Osteoblast (primary cell): ENCODE measurements at regions not wholly inside any gene's neighbourhood (a gene's known extent, or its start where the extent isn't known, plus 50 kb on each side); places are given as distances from the start of the nearest gene placed in this dataset.
"Not testable (repeated sequence)": the region's sequence is repeated elsewhere in the genome, so short reads cannot be mapped to it uniquely, and the experiment has no call there.

Source experiments
- DNase-seq: peaks from one replicate; pipeline ENCODE4 v3.0.0; 2011; ENCODE audit warnings: low spot score, mixed read lengths; ENCODE audit not compliant: insufficient read length; ENCODE audit errors: missing footprints
- H2AFZ ChIP-seq: 2 replicates; pipeline ENCODE4 v1.6.0; 2011; ENCODE audit warnings: mild to moderate bottlenecking, low read length
- H3K27ac ChIP-seq: 2 replicates; pipeline ENCODE4 v1.5.1; 2011; ENCODE audit warnings: mild to moderate bottlenecking, low read depth, low read length, moderate library complexity
- H3K27me3 ChIP-seq: 2 replicates; pipeline ENCODE4 v1.6.0; 2012; ENCODE audit warnings: mild to moderate bottlenecking, control low read depth, inconsistent platforms, low read length, moderate library complexity; ENCODE audit not compliant: insufficient read depth
- H3K36me3 ChIP-seq: 2 replicates; pipeline ENCODE4 v1.5.1; 2011; ENCODE audit warnings: mild to moderate bottlenecking, low read length, control low read depth, moderate library complexity; ENCODE audit not compliant: insufficient read depth
- H3K4me1 ChIP-seq: 2 replicates; pipeline ENCODE4 v1.5.1; 2011; ENCODE audit warnings: mild to moderate bottlenecking, low read length, control low read depth, moderate library complexity; ENCODE audit not compliant: insufficient read depth
- H3K4me2 ChIP-seq: 2 replicates; pipeline ENCODE4 v1.6.0; 2011; ENCODE audit warnings: mild to moderate bottlenecking, low read length; ENCODE audit not compliant: insufficient read depth
- H3K4me3 ChIP-seq: fragments of 200-600 bp; sonication (generic); 3 replicates; pipeline ENCODE4 v1.5.1; 2012; ENCODE audit warnings: mild to moderate bottlenecking, low read length, inconsistent platforms; ENCODE audit not compliant: insufficient read depth
- H3K79me2 ChIP-seq: 2 replicates; pipeline ENCODE4 v1.6.0; 2012; ENCODE audit warnings: mild to moderate bottlenecking, low read length, control low read depth, inconsistent platforms; ENCODE audit not compliant: insufficient read depth
- H3K9me3 ChIP-seq: 2 replicates; pipeline ENCODE4 v1.5.1; 2011; ENCODE audit warnings: low read depth, low read length, control low read depth
- H4K20me1 ChIP-seq: 2 replicates; pipeline ENCODE4 v1.6.0; 2012; ENCODE audit warnings: mild to moderate bottlenecking, low read length, control low read depth; ENCODE audit not compliant: insufficient read depth
- TF ChIP-seq, protein P1 (sequence below): IDR thresholded peaks from 2 replicates; pipeline ENCODE4 v1.5.1; 2011; ENCODE audit warnings: mild to moderate bottlenecking, low read depth, low read length, moderate library complexity; ENCODE audit errors: extremely low read depth

DNA sequence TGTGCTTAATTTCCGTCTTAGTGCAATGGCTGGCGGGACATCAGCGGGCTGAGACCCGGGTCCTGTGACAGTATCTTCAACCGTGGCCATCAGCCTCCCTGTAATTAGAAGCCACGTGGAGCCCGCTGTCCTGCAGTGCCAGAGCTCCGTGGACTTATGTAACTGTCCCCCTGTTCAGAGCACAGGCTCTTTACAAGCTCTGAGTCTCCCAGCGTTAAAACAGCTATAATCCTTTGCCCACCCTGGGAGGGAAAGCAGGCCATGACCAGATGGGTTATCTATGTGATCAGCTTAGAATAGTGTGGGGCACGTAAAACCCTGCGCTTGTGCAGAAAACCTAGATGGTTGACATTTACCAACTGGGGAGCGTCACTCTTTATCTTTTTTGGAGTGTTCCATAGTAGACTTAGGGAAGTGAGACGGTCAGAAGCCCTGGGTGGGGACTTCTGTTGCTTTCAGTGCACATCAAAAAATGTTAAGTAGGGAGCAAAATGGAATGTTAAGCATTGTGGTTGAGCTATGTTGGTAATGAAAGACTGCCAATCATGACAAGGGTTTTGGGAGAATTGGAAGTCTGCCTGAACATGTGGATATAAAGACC, 103.5 kb upstream of the CADM1 start:
- no peak overlapping the region for H3K4me2 ChIP-seq

DNA sequence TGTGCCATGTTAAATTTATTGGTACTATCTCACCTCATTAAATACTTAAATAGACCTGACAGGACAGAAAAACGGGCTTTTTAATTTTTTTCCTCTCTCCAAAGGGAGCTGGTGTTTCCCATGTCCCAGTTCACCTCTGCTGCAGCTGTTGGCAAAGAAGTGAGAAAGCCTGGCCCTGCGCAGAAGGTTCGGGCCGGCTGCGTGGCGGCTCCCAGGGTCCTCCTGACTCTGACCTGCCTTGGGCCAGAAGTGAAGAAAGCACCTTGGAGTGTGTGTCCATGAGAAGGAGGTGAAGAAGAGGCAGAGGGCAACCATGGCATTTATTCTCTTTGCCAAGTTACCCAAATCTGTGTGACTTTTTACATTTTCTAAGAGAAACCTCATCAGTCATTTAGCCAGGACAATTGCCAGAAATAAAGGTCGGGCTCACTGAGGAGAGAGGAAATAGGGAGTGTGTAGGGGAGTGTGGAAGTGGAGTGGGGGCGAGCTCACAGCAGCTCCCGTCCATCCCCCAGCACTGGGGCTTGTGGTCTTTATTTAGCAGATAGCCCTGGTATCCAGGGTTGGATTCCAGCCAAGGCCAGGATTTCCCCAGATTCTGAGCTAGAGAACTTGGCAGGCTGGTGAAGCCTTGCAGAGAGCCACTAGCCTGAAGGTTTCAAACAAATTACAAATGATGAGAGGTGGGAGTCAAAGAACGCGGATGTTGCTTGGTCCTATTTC, 102.4 kb upstream of the CADM1 start:
- H3K36me3 ChIP-seq, result no peaks in the 10 kb centered on the region
- H4K20me1 ChIP-seq, result no peaks in the 10 kb centered on the region
- peaks cover 4% of the 10 kb centered on the region for H3K27me3 ChIP-seq
- TF ChIP-seq, protein P1, sequence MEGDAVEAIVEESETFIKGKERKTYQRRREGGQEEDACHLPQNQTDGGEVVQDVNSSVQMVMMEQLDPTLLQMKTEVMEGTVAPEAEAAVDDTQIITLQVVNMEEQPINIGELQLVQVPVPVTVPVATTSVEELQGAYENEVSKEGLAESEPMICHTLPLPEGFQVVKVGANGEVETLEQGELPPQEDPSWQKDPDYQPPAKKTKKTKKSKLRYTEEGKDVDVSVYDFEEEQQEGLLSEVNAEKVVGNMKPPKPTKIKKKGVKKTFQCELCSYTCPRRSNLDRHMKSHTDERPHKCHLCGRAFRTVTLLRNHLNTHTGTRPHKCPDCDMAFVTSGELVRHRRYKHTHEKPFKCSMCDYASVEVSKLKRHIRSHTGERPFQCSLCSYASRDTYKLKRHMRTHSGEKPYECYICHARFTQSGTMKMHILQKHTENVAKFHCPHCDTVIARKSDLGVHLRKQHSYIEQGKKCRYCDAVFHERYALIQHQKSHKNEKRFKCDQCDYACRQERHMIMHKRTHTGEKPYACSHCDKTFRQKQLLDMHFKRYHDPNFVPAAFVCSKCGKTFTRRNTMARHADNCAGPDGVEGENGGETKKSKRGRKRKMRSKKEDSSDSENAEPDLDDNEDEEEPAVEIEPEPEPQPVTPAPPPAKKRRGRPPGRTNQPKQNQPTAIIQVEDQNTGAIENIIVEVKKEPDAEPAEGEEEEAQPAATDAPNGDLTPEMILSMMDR, result no peak
- no peak for DNase-seq
- H3K4me1 ChIP-seq, result peaks cover 9% of the 10 kb centered on the region
- no peak overlapping the region for H3K4me3 ChIP-seq
- no peak overlapping the region for H3K27ac ChIP-seq
- H3K4me2 ChIP-seq, result no peak overlapping the region
- H3K9me3 ChIP-seq, result no peaks in the 10 kb centered on the region
- H2AFZ ChIP-seq, result no peak overlapping the region
- H3K79me2 ChIP-seq, result no peaks in the 10 kb centered on the region

More for the DNA sequence above, 103.5 kb upstream of the CADM1 start:
- H3K4me1 ChIP-seq, result peaks cover 9% of the 10 kb centered on the region
- peaks cover 4% of the 10 kb centered on the region for H3K27me3 ChIP-seq
- H3K4me3 ChIP-seq, result no peak overlapping the region
- TF ChIP-seq, protein P1, result no peak
- no peaks in the 10 kb centered on the region for H4K20me1 ChIP-seq
- H2AFZ ChIP-seq, result no peak overlapping the region
- no peaks in the 10 kb centered on the region for H3K9me3 ChIP-seq
- DNase-seq, result no peak
- H3K27ac ChIP-seq, result no peak overlapping the region
- no peaks in the 10 kb centered on the region for H3K36me3 ChIP-seq
- no peaks in the 10 kb centered on the region for H3K79me2 ChIP-seq

DNA sequence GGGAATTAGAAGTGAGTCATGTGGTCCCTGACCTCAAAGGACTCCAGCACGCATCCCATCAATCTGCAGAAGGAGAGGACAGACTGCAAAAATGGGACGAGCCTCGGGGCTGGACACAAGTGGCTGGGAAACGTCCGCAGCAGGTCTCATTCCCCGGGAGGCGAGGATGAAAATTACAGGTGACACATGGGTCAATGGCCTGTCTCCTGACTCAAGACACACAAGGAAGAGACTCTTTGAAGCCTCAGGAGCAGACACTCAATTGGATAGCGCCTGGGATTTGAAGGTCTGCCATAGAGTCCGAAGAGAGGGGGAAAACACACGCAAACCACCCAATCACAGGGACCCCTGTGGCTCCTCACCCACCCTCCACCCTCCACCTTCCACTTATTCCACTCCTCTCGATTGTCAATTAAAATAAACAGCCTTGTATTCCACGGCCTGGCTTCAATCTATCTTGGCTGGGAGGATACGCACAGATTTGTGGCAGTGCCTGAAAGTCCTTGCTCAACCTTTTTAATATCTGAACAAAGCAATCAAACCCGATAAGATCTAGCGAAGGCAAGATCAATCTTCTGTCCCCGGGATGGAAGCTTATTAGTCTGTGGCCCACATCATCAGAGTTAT, 101.8 kb upstream of the CADM1 start:
- Histone ChIP-seq H3K4me2 (no peak overlapping the region), H3K4me1 (peaks cover 9% of the 10 kb centered on the region), H3K27ac (no peak overlapping the region), H2AFZ (no peak overlapping the region), H3K4me3 (no peak overlapping the region), H4K20me1 (no peaks in the 10 kb centered on the region), H3K36me3 (no peaks in the 10 kb centered on the region), H3K27me3 (peaks cover 4% of the 10 kb centered on the region), H3K9me3 (no peaks in the 10 kb centered on the region), H3K79me2 (no peaks in the 10 kb centered on the region)
- no peak for DNase-seq
- TF ChIP-seq, protein P1, result no peak

DNA sequence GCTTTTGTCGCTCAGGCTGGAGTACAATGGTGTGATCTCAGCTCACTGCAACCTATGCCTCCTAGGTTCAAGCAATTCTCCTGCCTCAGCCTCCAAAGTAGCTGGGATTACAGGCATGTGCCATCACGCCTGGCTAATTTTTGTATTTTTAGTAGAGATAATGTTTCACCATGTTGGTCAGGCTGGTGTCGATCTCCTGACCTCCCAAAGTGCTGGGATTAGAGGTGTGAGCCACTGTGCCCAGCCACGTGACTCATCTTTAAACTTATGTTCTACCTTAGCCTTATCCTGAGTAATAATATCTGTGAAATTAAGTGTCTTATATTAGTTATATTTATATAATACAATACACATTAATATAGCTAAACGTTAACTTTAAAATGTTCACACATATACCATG, 101.2 kb upstream of the CADM1 start:
- H3K36me3 ChIP-seq, DNase-seq, H3K9me3 ChIP-seq, H3K4me1 ChIP-seq, H3K4me3 ChIP-seq, H3K27ac ChIP-seq, H2AFZ ChIP-seq, H4K20me1 ChIP-seq, H3K27me3 ChIP-seq, H3K4me2 ChIP-seq, H3K79me2 ChIP-seq: not testable (repeated sequence)
